ENCODE measurements at regions not wholly inside any gene's neighbourhood (a gene's known extent, or its start where the extent isn't known, plus 50 kb on each side); places are given as distances from the start of the nearest gene placed in this dataset.

- H3K9ac ChIP-seq (ENCODE audit: low read length) = no peak overlapping the region
- no peak overlapping the region for H2BK120ac ChIP-seq (ENCODE audit: low read depth, low read length)
- H2BK5ac ChIP-seq (ENCODE audit: low read depth, low read length, poor library complexity, severe bottlenecking) = no peak overlapping the region
- H3K9me3 ChIP-seq (ENCODE audit: control insufficient read depth, low read length) = no peaks in the 10 kb centered on the region
- no peak overlapping the region for H3K4me3 ChIP-seq (ENCODE audit: insufficient read depth in 1 of 2, low read depth in 1 of 2, low read length in 2 of 2)
- H4K8ac ChIP-seq (ENCODE audit: low read length) = no peak overlapping the region
- no peak overlapping the region for H3K4me2 ChIP-seq (ENCODE audit: low read length, poor library complexity, severe bottlenecking)
- no peak overlapping the region for H2BK15ac ChIP-seq (ENCODE audit: low read depth, poor library complexity, severe bottlenecking)
- no peak overlapping the region for H3K27ac ChIP-seq (ENCODE audit: low read length, poor library complexity, severe bottlenecking)
- H2AFZ ChIP-seq (ENCODE audit: low read depth, low read length) = no peak overlapping the region
- no peaks in the 10 kb centered on the region for H3K79me1 ChIP-seq (replicated peaks; ENCODE audit: low read length, poor library complexity, severe bottlenecking)
- no peak overlapping the region for H2AK5ac ChIP-seq (ENCODE audit: low read length, severe bottlenecking)
- H3K36me3 ChIP-seq (ENCODE audit: control insufficient read depth in 1 of 2, insufficient read depth in 2 of 2, low read depth in 1 of 2, low read length in 2 of 2) = no peaks in the 10 kb centered on the region
- H2BK12ac ChIP-seq (ENCODE audit: low read length in 2 of 2) = no peak overlapping the region
- peaks cover 0 to 16% of the 10 kb centered on the region in 2 experiments for H3K27me3 ChIP-seq (ENCODE audit: control insufficient read depth in 1 of 2, insufficient read depth in 1 of 2, low read length in 2 of 2)
- WGBS = 90% methylated on average over 2 of the region's 2 CpGs
- no peak overlapping the region for H3K18ac ChIP-seq (ENCODE audit: low read depth in 1 of 2, low read length in 2 of 2)
- H4K91ac ChIP-seq (ENCODE audit: low read length) = no peak overlapping the region
- no peak overlapping the region for H3K14ac ChIP-seq (ENCODE audit: low read length in 2 of 2)
- H3K4ac ChIP-seq (ENCODE audit: low read depth in 1 of 2, low read length in 2 of 2) = no peak overlapping the region
- DNase-seq = no peak
- H3K4me1 ChIP-seq (ENCODE audit: control insufficient read depth, insufficient read depth, low read depth, low read length) = peaks cover 4% of the 10 kb centered on the region
- H3K23ac ChIP-seq (ENCODE audit: low read length in 2 of 2) = no peak overlapping the region
These were observed 80.4 kb upstream of the IRX3 start for GRCh38 chr16:54366943-54367342.

DNA sequence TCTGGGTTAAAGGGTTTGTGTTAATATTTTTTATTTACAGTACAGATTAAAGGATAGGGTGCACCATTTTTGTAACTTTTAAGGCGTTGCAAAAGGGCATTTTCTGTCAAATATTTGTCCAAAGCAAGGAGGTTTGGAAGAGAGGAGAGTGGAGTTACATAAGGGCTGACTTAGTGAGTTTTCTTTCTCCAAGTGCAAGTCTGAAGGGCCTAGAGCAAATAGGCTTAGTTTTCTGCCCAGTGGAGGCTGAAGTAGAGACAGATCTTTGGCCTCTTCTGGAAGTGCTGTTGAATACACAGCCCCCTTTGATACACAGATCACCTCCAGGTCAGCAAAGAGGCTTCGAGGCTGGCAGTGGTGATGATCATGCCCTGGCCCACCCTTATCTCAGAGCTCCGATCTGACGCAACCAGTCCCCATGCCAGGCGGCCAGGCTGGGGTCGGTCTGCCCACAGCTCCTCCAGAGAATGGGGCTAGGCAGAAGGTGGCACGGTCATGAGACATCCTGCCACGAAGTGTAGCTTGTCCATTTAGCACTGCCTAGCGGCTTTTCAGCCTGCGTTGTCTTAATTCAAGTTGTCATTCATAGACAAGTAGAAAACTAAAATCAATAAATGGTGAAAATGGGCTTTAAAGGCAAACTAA lies 79.5 kb upstream of the IRX3 start:
- H3K9ac ChIP-seq (ENCODE audit: low read length) = no peak overlapping the region
- H3K4me1 ChIP-seq (ENCODE audit: control insufficient read depth, insufficient read depth, low read depth, low read length) = peaks cover 3% of the 10 kb centered on the region
- H2AK5ac ChIP-seq (ENCODE audit: low read length, severe bottlenecking) = no peak overlapping the region
- no peak overlapping the region for H3K23ac ChIP-seq (ENCODE audit: low read length in 2 of 2)
- 86% methylated on average over 9 of the region's 10 CpGs for WGBS
- H4K91ac ChIP-seq (ENCODE audit: low read length) = no peak overlapping the region
- DNase-seq = no peak
- H3K27me3 ChIP-seq (ENCODE audit: control insufficient read depth in 1 of 2, insufficient read depth in 1 of 2, low read length in 2 of 2) = peaks cover 0 to 20% of the 10 kb centered on the region in 2 experiments
- H3K18ac ChIP-seq (ENCODE audit: low read depth in 1 of 2, low read length in 2 of 2) = no peak overlapping the region
- H2BK15ac ChIP-seq (ENCODE audit: low read depth, poor library complexity, severe bottlenecking) = no peak overlapping the region
- no peaks in the 10 kb centered on the region for H3K9me3 ChIP-seq (ENCODE audit: control insufficient read depth, low read length)
- H3K14ac ChIP-seq (ENCODE audit: low read length in 2 of 2) = no peak overlapping the region
- H4K8ac ChIP-seq (ENCODE audit: low read length) = no peak overlapping the region
- no peak overlapping the region for H3K4me2 ChIP-seq (ENCODE audit: low read length, poor library complexity, severe bottlenecking)
- no peak overlapping the region for H3K4ac ChIP-seq (ENCODE audit: low read depth in 1 of 2, low read length in 2 of 2)
- H2BK5ac ChIP-seq (ENCODE audit: low read depth, low read length, poor library complexity, severe bottlenecking) = no peak overlapping the region
- H3K4me3 ChIP-seq (ENCODE audit: insufficient read depth in 1 of 2, low read depth in 1 of 2, low read length in 2 of 2) = no peak overlapping the region
- no peak overlapping the region for H3K27ac ChIP-seq (ENCODE audit: low read length, poor library complexity, severe bottlenecking)
- no peak overlapping the region for H2BK120ac ChIP-seq (ENCODE audit: low read depth, low read length)
- H2BK12ac ChIP-seq (ENCODE audit: low read length in 2 of 2) = no peak overlapping the region
- H2AFZ ChIP-seq (ENCODE audit: low read depth, low read length) = no peak overlapping the region
- no peaks in the 10 kb centered on the region for H3K36me3 ChIP-seq (ENCODE audit: control insufficient read depth in 1 of 2, insufficient read depth in 2 of 2, low read depth in 1 of 2, low read length in 2 of 2)
- H3K79me1 ChIP-seq (replicated peaks; ENCODE audit: low read length, poor library complexity, severe bottlenecking) = no peaks in the 10 kb centered on the region

- H3K9ac ChIP-seq (ENCODE audit: low read length) = no peak overlapping the region
- H3K79me1 ChIP-seq (replicated peaks; ENCODE audit: low read length, poor library complexity, severe bottlenecking) = no peaks in the 10 kb centered on the region
These were observed 77.2 kb upstream of the IRX3 start for GRCh38 chr16:54363766-54364165.

GRCh38 chr16:54362591-54363206 lies 76.1 kb upstream of the IRX3 start:
- Histone ChIP-seq H3K4me2 (ENCODE audit: low read length, poor library complexity, severe bottlenecking) (no peak overlapping the region), H3K18ac (ENCODE audit: low read depth in 1 of 2, low read length in 2 of 2) (no peak overlapping the region), H3K27me3 (ENCODE audit: control insufficient read depth in 1 of 2, insufficient read depth in 1 of 2, low read length in 2 of 2) (peaks cover 0 to 23% of the 10 kb centered on the region in 2 experiments), H2BK120ac (ENCODE audit: low read depth, low read length) (no peak overlapping the region), H3K4me1 (ENCODE audit: control insufficient read depth, insufficient read depth, low read depth, low read length) (no peaks in the 10 kb centered on the region), H3K23ac (ENCODE audit: low read length in 2 of 2) (no peak overlapping the region), H2BK12ac (ENCODE audit: low read length in 2 of 2) (no peak overlapping the region), H2BK5ac (ENCODE audit: low read depth, low read length, poor library complexity, severe bottlenecking) (no peak overlapping the region), H2AFZ (ENCODE audit: low read depth, low read length) (no peak overlapping the region), H3K9me3 (ENCODE audit: control insufficient read depth, low read length) (no peaks in the 10 kb centered on the region), H3K4ac (ENCODE audit: low read depth in 1 of 2, low read length in 2 of 2) (no peak overlapping the region), H3K14ac (ENCODE audit: low read length in 2 of 2) (no peak overlapping the region), H2AK5ac (ENCODE audit: low read length, severe bottlenecking) (no peak overlapping the region), H3K36me3 (ENCODE audit: control insufficient read depth in 1 of 2, insufficient read depth in 2 of 2, low read depth in 1 of 2, low read length in 2 of 2) (no peaks in the 10 kb centered on the region), H3K9ac (ENCODE audit: low read length) (no peak overlapping the region), H2BK15ac (ENCODE audit: low read depth, poor library complexity, severe bottlenecking) (no peak overlapping the region), H4K91ac (ENCODE audit: low read length) (no peak overlapping the region), H3K79me1 (replicated peaks; ENCODE audit: low read length, poor library complexity, severe bottlenecking) (no peaks in the 10 kb centered on the region), H3K4me3 (ENCODE audit: insufficient read depth in 1 of 2, low read depth in 1 of 2, low read length in 2 of 2) (no peak overlapping the region), H4K8ac (ENCODE audit: low read length) (peak overlapping the region; percentile 51), H3K27ac (ENCODE audit: low read length, poor library complexity, severe bottlenecking) (no peak overlapping the region)
- 70% methylated on average over 17 of the region's 18 CpGs for WGBS
- no peak for DNase-seq

More at GRCh38 chr16:54363766-54364165, 77.2 kb upstream of the IRX3 start:
- no peak overlapping the region for H2BK15ac ChIP-seq (ENCODE audit: low read depth, poor library complexity, severe bottlenecking)
- WGBS = 47% methylated on average over 4 of the region's 6 CpGs
- H3K23ac ChIP-seq (ENCODE audit: low read length in 2 of 2) = no peak overlapping the region
- peak overlapping the region in 1 of 2 experiments; percentile 10 for H3K4ac ChIP-seq (ENCODE audit: low read depth in 1 of 2, low read length in 2 of 2)
- H3K4me2 ChIP-seq (ENCODE audit: low read length, poor library complexity, severe bottlenecking) = no peak overlapping the region
- no peak overlapping the region for H4K91ac ChIP-seq (ENCODE audit: low read length)
- no peak overlapping the region for H3K18ac ChIP-seq (ENCODE audit: low read depth in 1 of 2, low read length in 2 of 2)
- no peak overlapping the region for H3K14ac ChIP-seq (ENCODE audit: low read length in 2 of 2)
- H2AFZ ChIP-seq (ENCODE audit: low read depth, low read length) = no peak overlapping the region
- H3K27ac ChIP-seq (ENCODE audit: low read length, poor library complexity, severe bottlenecking) = no peak overlapping the region
- no peak overlapping the region for H4K8ac ChIP-seq (ENCODE audit: low read length)
- H3K27me3 ChIP-seq (ENCODE audit: control insufficient read depth in 1 of 2, insufficient read depth in 1 of 2, low read length in 2 of 2) = peaks cover 0 to 22% of the 10 kb centered on the region in 2 experiments
- H3K36me3 ChIP-seq (ENCODE audit: control insufficient read depth in 1 of 2, insufficient read depth in 2 of 2, low read depth in 1 of 2, low read length in 2 of 2) = no peaks in the 10 kb centered on the region
- no peak overlapping the region for H2BK5ac ChIP-seq (ENCODE audit: low read depth, low read length, poor library complexity, severe bottlenecking)
- H3K4me1 ChIP-seq (ENCODE audit: control insufficient read depth, insufficient read depth, low read depth, low read length) = no peaks in the 10 kb centered on the region
- H3K9me3 ChIP-seq (ENCODE audit: control insufficient read depth, low read length) = no peaks in the 10 kb centered on the region
- no peak overlapping the region for H2BK12ac ChIP-seq (ENCODE audit: low read length in 2 of 2)
- no peak for DNase-seq
- H2AK5ac ChIP-seq (ENCODE audit: low read length, severe bottlenecking) = no peak overlapping the region
- H3K4me3 ChIP-seq (ENCODE audit: insufficient read depth in 1 of 2, low read depth in 1 of 2, low read length in 2 of 2) = no peak overlapping the region
- no peak overlapping the region for H2BK120ac ChIP-seq (ENCODE audit: low read depth, low read length)
